C4-2B (cell line): ENCODE measurements at regions not wholly inside any gene's neighbourhood (a gene's known extent, or its start where the extent isn't known, plus 50 kb on each side); places are given as distances from the start of the nearest gene placed in this dataset.

Source experiments
- H3K27ac ChIP-seq: fragments of 450-650 bp; 2 replicates; pipeline ENCODE4 v1.5.1; 2017
- CTCF ChIP-seq: fragments of 450-650 bp; conservative IDR thresholded peaks from 2 replicates; pipeline ENCODE4 v1.5.1; 2017; ENCODE audit warnings: mild to moderate bottlenecking
- ZFX ChIP-seq: fragments of 450-650 bp; IDR thresholded peaks from 2 replicates; pipeline ENCODE4 v1.6.1; 2017

- TF ChIP-seq CTCF (no peak), ZFX (no peak)
- H3K27ac ChIP-seq: no peak overlapping the region
Measured at GRCh38 chr2:238548902-238549462, 122.3 kb downstream of the ASB1 start.

GRCh38 chr2:238549866-238550265 lies 123.1 kb downstream of the ASB1 start:
- H3K27ac ChIP-seq: no peak overlapping the region

GRCh38 chr2:238551091-238551490 lies 124.4 kb downstream of the ASB1 start:
- no peak for TF ChIP-seq ZFX
- no peak for TF ChIP-seq CTCF

More at GRCh38 chr2:238549866-238550265, 123.1 kb downstream of the ASB1 start:
- no peak for TF ChIP-seq CTCF

GRCh38 chr2:238552226-238552625 lies 125.5 kb downstream of the ASB1 start:
- no peak overlapping the region for H3K27ac ChIP-seq
- TF ChIP-seq ZFX: no peak
- no peak for TF ChIP-seq CTCF

More at GRCh38 chr2:238551091-238551490, 124.4 kb downstream of the ASB1 start:
- no peak overlapping the region for H3K27ac ChIP-seq

- TF ChIP-seq ZFX (no peak), CTCF (no peak)
- no peak overlapping the region for H3K27ac ChIP-seq
Measured at GRCh38 chr2:238553159-238553558, 126.4 kb downstream of the ASB1 start.

- H3K27ac ChIP-seq: no peak overlapping the region
- TF ChIP-seq ZFX: no peak
Measured at GRCh38 chr2:238554468-238555315, 128.0 kb downstream of the ASB1 start.

GRCh38 chr2:238555786-238556542 lies 129.2 kb downstream of the ASB1 start:
- TF ChIP-seq CTCF (no peak), ZFX (no peak)
- H3K27ac ChIP-seq: no peak overlapping the region
